ENCODE measurements at regions not wholly inside any gene's neighbourhood (a gene's known extent, or its start where the extent isn't known, plus 50 kb on each side); places are given as distances from the start of the nearest gene placed in this dataset.
A peak's percentile ranks its signal among the peaks of the same experiment; 100 is the strongest.

DNA sequence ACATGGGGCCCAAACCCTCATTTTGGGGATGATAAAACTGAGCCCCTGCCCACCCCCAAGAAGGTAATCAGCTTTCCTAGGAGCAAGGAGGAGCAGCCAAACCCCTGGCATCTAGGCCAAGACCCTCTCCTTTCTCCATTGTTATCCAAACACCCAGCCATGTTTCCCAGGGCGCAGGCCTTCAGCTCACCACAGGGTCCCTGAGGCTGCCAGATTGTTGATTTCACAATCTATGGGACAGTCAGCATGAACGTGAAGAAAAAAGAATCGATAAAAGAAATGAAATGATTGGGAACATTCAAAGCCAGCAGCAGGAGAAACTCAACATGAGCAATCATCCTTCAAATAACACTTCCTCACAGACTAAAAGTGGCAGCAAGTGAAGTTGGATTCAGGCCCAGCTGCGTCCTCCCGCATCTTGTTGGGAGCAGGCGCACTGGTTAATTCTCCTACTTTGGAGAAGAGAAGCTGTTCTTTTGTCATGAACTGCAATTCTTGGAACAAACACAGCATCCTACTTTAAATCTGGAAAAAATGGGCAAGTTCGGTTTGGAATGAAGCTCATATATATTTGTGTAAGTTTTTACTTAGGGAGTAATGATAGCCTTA lies 241.8 kb upstream of the PRDM1 start:
- H3K9ac ChIP-seq (ENCODE audit: low read length), result no peak overlapping the region
- no peak overlapping the region for H3K4me2 ChIP-seq (ENCODE audit: low read length)
- no peaks in the 10 kb centered on the region for H3K79me2 ChIP-seq (ENCODE audit: low read length)
- no peak overlapping the region for H2AFZ ChIP-seq (ENCODE audit: low read depth, low read length)
- TF ChIP-seq, protein P1, sequence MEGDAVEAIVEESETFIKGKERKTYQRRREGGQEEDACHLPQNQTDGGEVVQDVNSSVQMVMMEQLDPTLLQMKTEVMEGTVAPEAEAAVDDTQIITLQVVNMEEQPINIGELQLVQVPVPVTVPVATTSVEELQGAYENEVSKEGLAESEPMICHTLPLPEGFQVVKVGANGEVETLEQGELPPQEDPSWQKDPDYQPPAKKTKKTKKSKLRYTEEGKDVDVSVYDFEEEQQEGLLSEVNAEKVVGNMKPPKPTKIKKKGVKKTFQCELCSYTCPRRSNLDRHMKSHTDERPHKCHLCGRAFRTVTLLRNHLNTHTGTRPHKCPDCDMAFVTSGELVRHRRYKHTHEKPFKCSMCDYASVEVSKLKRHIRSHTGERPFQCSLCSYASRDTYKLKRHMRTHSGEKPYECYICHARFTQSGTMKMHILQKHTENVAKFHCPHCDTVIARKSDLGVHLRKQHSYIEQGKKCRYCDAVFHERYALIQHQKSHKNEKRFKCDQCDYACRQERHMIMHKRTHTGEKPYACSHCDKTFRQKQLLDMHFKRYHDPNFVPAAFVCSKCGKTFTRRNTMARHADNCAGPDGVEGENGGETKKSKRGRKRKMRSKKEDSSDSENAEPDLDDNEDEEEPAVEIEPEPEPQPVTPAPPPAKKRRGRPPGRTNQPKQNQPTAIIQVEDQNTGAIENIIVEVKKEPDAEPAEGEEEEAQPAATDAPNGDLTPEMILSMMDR (IDR thresholded peaks at IDR 0.05; ENCODE audit: low read depth, low read length), result no peak
- TF ChIP-seq EZH2phosphoT487 (IDR thresholded peaks at IDR 0.05; ENCODE audit: low read depth), result no peak
- no peaks in the 10 kb centered on the region for H3K36me3 ChIP-seq (replicated peaks; ENCODE audit: low read depth, low read length)
- no peak overlapping the region for H3K27ac ChIP-seq (ENCODE audit: low read length)
- no peaks in the 10 kb centered on the region for H3K9me3 ChIP-seq (ENCODE audit: insufficient read depth, low read length)
- no peaks in the 10 kb centered on the region for H3K4me1 ChIP-seq (ENCODE audit: low read length)
- no peaks in the 10 kb centered on the region for H3K27me3 ChIP-seq (ENCODE audit: low read depth, low read length)
- no peaks in the 10 kb centered on the region for H4K20me1 ChIP-seq (ENCODE audit: insufficient read depth, low read length)
- no peak overlapping the region for H3K4me3 ChIP-seq (ENCODE audit: low read length)

DNA sequence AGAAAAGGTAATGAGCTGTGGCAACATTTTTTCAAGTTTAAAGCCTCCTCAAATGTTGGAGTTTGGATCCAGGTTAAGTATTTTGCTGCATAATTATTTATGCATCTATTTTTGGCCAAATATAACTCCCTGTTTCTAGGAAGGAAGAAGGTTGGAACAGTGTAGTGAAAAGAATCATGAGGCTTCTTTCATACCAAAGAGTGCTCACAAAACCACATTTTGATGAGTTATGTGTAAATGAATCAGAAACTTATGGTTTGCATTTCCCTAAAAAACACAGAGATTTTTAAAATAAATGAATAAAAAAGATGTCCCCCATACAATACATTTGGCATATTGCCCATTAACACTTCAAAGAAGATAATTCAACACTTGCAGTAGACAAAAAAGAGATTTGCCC lies 246.9 kb upstream of the PRDM1 start:
- no peak overlapping the region for H2AFZ ChIP-seq (ENCODE audit: low read depth, low read length)
- H3K27ac ChIP-seq (ENCODE audit: low read length), result no peak overlapping the region
- H3K4me3 ChIP-seq (ENCODE audit: low read length), result no peak overlapping the region
- H3K9me3 ChIP-seq (ENCODE audit: insufficient read depth, low read length), result no peaks in the 10 kb centered on the region
- H3K79me2 ChIP-seq (ENCODE audit: low read length), result no peaks in the 10 kb centered on the region
- TF ChIP-seq, protein P1 (IDR thresholded peaks at IDR 0.05; ENCODE audit: low read depth, low read length), result no peak
- no peak for TF ChIP-seq EZH2phosphoT487 (IDR thresholded peaks at IDR 0.05; ENCODE audit: low read depth)
- H4K20me1 ChIP-seq (ENCODE audit: insufficient read depth, low read length), result no peaks in the 10 kb centered on the region
- H3K27me3 ChIP-seq (ENCODE audit: low read depth, low read length), result no peaks in the 10 kb centered on the region
- peaks cover 21% of the 10 kb centered on the region for H3K4me1 ChIP-seq (ENCODE audit: low read length)
- H3K36me3 ChIP-seq (replicated peaks; ENCODE audit: low read depth, low read length), result no peaks in the 10 kb centered on the region
- no peak overlapping the region for H3K9ac ChIP-seq (ENCODE audit: low read length)
- no peak overlapping the region for H3K4me2 ChIP-seq (ENCODE audit: low read length)

DNA sequence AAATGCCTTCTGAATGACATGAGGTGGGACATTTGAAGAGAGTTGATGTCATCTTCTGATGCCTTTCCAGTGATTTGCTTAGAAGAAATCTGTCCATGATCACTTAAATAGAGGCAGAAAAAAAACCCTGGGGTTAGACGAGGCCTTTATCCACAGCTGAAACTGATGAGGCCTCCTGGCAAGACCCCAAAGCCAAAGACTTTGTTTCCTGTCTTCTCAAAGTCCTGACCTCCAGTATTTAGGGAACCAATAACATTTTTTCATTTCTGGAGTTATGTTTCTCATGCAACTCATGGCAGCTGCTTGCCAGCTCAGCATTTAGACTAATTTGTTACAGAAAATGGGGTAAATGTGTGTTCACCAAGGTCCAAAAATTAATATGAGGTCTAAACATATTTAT lies 248.0 kb upstream of the PRDM1 start:
- Histone ChIP-seq H3K4me1 (ENCODE audit: low read length) (peaks cover 21% of the 10 kb centered on the region), H3K9me3 (ENCODE audit: insufficient read depth, low read length) (no peaks in the 10 kb centered on the region), H3K36me3 (replicated peaks; ENCODE audit: low read depth, low read length) (no peaks in the 10 kb centered on the region), H3K79me2 (ENCODE audit: low read length) (no peaks in the 10 kb centered on the region), H3K27me3 (ENCODE audit: low read depth, low read length) (no peaks in the 10 kb centered on the region), H3K9ac (ENCODE audit: low read length) (no peak overlapping the region), H4K20me1 (ENCODE audit: insufficient read depth, low read length) (no peaks in the 10 kb centered on the region), H3K27ac (ENCODE audit: low read length) (no peak overlapping the region), H3K4me2 (ENCODE audit: low read length) (no peak overlapping the region; the same call in 1 of the 2 replicates), H2AFZ (ENCODE audit: low read depth, low read length) (no peak overlapping the region), H3K4me3 (ENCODE audit: low read length) (no peak overlapping the region)
- TF ChIP-seq EZH2phosphoT487 (IDR thresholded peaks at IDR 0.05; ENCODE audit: low read depth), result no peak
- TF ChIP-seq, protein P1 (IDR thresholded peaks at IDR 0.05; ENCODE audit: low read depth, low read length), result no peak

DNA sequence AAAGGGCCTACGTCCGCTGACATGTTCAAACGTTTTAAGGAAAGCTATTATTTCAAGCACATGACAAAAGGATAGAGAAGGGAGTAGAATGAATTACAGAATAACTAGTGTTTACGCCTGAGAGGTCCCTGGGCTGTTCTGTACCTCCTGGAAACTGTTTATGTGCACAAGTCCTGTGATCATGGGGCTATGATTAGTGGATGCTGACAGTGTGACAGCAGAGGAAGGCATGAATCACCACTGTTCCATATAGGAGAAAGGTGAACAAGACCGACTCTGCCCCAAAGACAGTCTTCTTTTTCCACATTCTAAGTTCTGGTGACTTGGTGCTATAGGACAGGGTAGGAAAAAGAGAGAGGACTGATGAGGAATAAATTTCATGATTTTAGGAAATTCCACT lies 249.2 kb upstream of the PRDM1 start:
- Histone ChIP-seq H2AFZ (ENCODE audit: low read depth, low read length) (no peak overlapping the region), H4K20me1 (ENCODE audit: insufficient read depth, low read length) (no peaks in the 10 kb centered on the region), H3K9me3 (ENCODE audit: insufficient read depth, low read length) (no peaks in the 10 kb centered on the region), H3K4me2 (ENCODE audit: low read length) (peak overlapping the region; percentile 45), H3K27me3 (ENCODE audit: low read depth, low read length) (no peaks in the 10 kb centered on the region), H3K79me2 (ENCODE audit: low read length) (no peaks in the 10 kb centered on the region), H3K4me3 (ENCODE audit: low read length) (no peak overlapping the region), H3K27ac (ENCODE audit: low read length) (no peak overlapping the region), H3K36me3 (replicated peaks; ENCODE audit: low read depth, low read length) (no peaks in the 10 kb centered on the region), H3K9ac (ENCODE audit: low read length) (no peak overlapping the region), H3K4me1 (ENCODE audit: low read length) (peaks cover 29% of the 10 kb centered on the region)
- TF ChIP-seq, protein P1 (IDR thresholded peaks at IDR 0.05; ENCODE audit: low read depth, low read length), result no peak
- TF ChIP-seq EZH2phosphoT487 (IDR thresholded peaks at IDR 0.05; ENCODE audit: low read depth), result no peak
